ENCODE measurements at regions not wholly inside any gene's neighbourhood (a gene's known extent, or its start where the extent isn't known, plus 50 kb on each side); places are given as distances from the start of the nearest gene placed in this dataset.

- Histone ChIP-seq H3K79me2 (ENCODE audit: control insufficient read depth, insufficient read depth, low read length) (no peaks in the 10 kb centered on the region), H4K20me1 (replicated peaks; ENCODE audit: control insufficient read depth, insufficient read depth, low read length) (no peaks in the 10 kb centered on the region), H3K4me2 (ENCODE audit: insufficient read depth, low read length) (no peak overlapping the region), H3K27me3 (ENCODE audit: control insufficient read depth in 2 of 2, insufficient read depth in 2 of 2, low read length in 2 of 2) (peaks cover 0 to 6% of the 10 kb centered on the region in 2 experiments; a peak in 2 of 5 replicates), H3K9me3 (replicated peaks; ENCODE audit: control insufficient read depth, insufficient read depth, low read depth, low read length) (no peaks in the 10 kb centered on the region), H2AFZ (ENCODE audit: low read depth, low read length) (no peak overlapping the region), H3K9ac (ENCODE audit: insufficient read depth in 1 of 2, low read depth in 2 of 2, low read length in 2 of 2) (no peak overlapping the region), H3K4me3 (no peak overlapping the region), H3K36me3 (ENCODE audit: control insufficient read depth, insufficient read depth, low read length) (no peaks in the 10 kb centered on the region), H3K27ac (ENCODE audit: extremely low read depth, low read depth, low read length) (no peak overlapping the region), H3K9me1 (ENCODE audit: control insufficient read depth, insufficient read depth, low read length) (no peaks in the 10 kb centered on the region), H3K4me1 (replicated peaks in 1 of 2; ENCODE audit: control insufficient read depth in 2 of 2, insufficient read depth in 2 of 2, low read length in 2 of 2) (no peaks in the 10 kb centered on the region)
- DNase-seq (ENCODE audit: extremely low read depth in 1 of 4, low spot score in 3 of 4) (no peak), FAIRE-seq (no peak), ATAC-seq (no peak)
- TF ChIP-seq NELFE (IDR thresholded peaks at IDR 0.05; ENCODE audit: insufficient read depth, insufficient read length) = no peak
- TF ChIP-seq TEAD2 (tag; IDR thresholded peaks at IDR 0.05) = no peak
- no peak for TF ChIP-seq ZFPM2 (CRISPR knock-in tag; IDR thresholded peaks at IDR 0.05)
- TF ChIP-seq SMARCE1 (IDR thresholded peaks at IDR 0.05) = no peak
- no peak for TF ChIP-seq DEAF1 (CRISPR knock-in tag; IDR thresholded peaks at IDR 0.05)
- TF ChIP-seq MTA1 (IDR thresholded peaks at IDR 0.05; ENCODE audit: borderline replicate concordance) = no peak
- no peak for TF ChIP-seq GTF2F1 (IDR thresholded peaks at IDR 0.05; ENCODE audit: low read depth, low read length)
- TF ChIP-seq ZFP91 (CRISPR knock-in tag; IDR thresholded peaks at IDR 0.05) = no peak
- no peak for TF ChIP-seq ZNF316 (IDR thresholded peaks at IDR 0.05)
- no peak for TF ChIP-seq TSC22D4 (tag; IDR thresholded peaks at IDR 0.05)
- TF ChIP-seq PHF21A (IDR thresholded peaks at IDR 0.05; ENCODE audit: borderline replicate concordance, low read depth) = no peak
- TF ChIP-seq, protein P1, sequence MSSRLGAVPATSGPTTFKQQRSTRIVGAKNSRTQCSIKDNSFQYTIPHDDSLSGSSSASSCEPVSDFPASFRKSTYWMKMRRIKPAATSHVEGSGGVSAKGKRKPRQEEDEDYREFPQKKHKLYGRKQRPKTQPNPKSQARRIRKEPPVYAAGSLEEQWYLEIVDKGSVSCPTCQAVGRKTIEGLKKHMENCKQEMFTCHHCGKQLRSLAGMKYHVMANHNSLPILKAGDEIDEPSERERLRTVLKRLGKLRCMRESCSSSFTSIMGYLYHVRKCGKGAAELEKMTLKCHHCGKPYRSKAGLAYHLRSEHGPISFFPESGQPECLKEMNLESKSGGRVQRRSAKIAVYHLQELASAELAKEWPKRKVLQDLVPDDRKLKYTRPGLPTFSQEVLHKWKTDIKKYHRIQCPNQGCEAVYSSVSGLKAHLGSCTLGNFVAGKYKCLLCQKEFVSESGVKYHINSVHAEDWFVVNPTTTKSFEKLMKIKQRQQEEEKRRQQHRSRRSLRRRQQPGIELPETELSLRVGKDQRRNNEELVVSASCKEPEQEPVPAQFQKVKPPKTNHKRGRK (tag; IDR thresholded peaks at IDR 0.05) = no peak
- no peak for TF ChIP-seq ZNF766 (CRISPR knock-in tag; conservative IDR thresholded peaks at IDR 0.05)
- TF ChIP-seq MCM5 (IDR thresholded peaks at IDR 0.05; ENCODE audit: low read depth) = no peak
- TF ChIP-seq CAMTA2 (CRISPR knock-in tag; conservative IDR thresholded peaks at IDR 0.05) = no peak
- TF ChIP-seq ZNF561 (CRISPR knock-in tag; conservative IDR thresholded peaks at IDR 0.05) = no peak
- no peak for TF ChIP-seq MEF2A (IDR thresholded peaks at IDR 0.05; ENCODE audit: control insufficient read depth, low read depth, low read length)
- intact Hi-C loops (cut with micrococcal nuclease) = no loop called here
- ChIA-PET POLR2A (no interaction called here), CTCF (ENCODE audit: low intra/inter-chr PET ratio) (no interaction called here)
- no TSS peak for BruUV-seq (replicated peaks)
- in situ Hi-C loops (cut with MboI) = no loop called here
- 2% methylated on average over 12 of the region's 12 CpGs for WGBS (ENCODE audit: insufficient coverage, low coverage, missing lambda C conversion rate)
Observed at GRCh38 chr11:131201674-131202073, 168.7 kb upstream of the NTM start.

Data from K562 (cell line).